H54 (cell line): ENCODE measurements at regions not wholly inside any gene's neighbourhood (a gene's known extent, or its start where the extent isn't known, plus 50 kb on each side); places are given as distances from the start of the nearest gene placed in this dataset.
"Not testable (repeated sequence)": the region's sequence is repeated elsewhere in the genome, so short reads cannot be mapped to it uniquely, and the experiment has no call there.

ENCODE experiments used
- DNase-seq: peaks from one replicate; pipeline ENCODE4 v3.0.0; 2011; ENCODE audit warnings: low spot score, mixed read lengths; ENCODE audit not compliant: insufficient read length
- FAIRE-seq: peaks from 3 replicates; lab custom pipeline; 2011; peaks lifted over from hg19 to GRCh38; lab: Jason Lieb, UNC
- POLR2A ChIP-seq: IDR thresholded peaks from 2 replicates; pipeline ENCODE4 v1.6.1; 2011; ENCODE audit warnings: low read depth, mild to moderate bottlenecking, low read length

DNA sequence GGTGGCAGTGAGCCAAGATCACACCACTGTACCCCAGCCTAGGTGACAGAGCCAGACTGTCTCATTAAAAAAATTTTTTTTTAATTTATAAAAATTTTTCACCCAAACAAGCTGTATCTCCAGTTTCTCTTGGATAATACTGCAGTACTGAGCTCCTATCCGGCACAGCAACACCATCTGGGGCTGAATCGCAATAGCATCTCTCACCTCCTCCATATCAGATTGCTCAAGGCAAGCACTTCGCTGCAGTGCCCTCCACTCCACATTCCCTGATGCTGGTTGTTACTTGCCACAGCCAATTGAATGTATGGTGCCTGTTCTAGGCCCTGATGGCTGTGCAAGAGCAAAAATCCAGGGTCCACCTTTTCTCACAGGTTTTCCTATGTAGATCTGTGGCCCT is 69.3 kb upstream of the FAM241A start:
- no peak for FAIRE-seq
- TF ChIP-seq POLR2A, result no peak
- no peak for DNase-seq

DNA sequence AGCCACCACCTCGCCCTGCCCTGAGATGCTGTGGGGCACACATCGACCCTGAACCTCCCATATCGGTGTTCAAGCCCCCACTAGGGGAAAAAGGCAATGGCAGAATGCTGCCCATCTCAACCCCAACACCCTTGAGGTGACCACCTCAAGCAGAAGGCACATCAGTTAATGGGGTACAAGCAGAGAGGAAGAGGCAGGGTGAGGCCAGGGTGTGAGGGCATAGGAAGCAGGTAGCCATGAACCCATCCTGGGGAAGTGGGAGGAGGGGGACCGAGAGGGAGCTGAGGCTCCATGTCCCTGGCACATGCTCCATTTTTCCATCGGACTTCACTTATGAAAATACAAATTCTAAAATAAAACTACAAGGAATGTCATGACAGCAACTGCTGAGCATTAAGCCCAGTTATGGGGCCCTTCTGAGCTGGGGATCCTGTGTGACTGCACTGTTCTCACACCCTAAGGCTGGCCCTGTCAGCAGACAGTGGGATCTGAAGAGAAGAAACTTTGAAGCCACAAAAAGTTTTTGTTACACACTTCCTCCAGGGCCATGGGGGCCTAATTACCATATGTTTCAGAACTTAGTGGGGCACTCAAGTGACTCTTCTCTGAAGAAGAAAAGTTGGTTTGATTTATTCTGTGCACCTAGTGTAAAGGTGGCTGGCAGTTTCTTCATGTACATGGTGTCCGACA is 68.2 kb upstream of the FAM241A start:
- TF ChIP-seq POLR2A, result no peak
- DNase-seq (no peak), FAIRE-seq (no peak)

DNA sequence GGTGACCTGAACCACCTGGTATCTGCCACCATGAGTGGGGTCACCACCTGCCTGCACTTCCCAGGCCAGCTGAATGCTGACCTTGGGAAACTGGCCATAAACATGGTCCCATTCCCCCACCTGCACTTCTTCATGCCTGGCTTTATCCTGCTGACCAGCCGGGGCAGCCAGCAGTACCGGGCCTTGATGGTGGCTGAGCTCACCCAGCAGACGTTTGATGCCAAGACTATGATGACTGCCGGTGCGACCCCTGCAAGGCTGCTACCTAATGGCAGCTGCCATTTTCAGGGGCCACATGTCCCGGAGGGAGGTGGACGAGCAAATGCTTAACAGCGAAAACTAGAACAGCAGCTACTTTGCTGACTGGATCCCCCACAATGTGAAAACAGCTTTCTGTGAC is 67.5 kb upstream of the FAM241A start:
- DNase-seq, result no peak
- TF ChIP-seq POLR2A, result no peak
- no peak for FAIRE-seq

DNA sequence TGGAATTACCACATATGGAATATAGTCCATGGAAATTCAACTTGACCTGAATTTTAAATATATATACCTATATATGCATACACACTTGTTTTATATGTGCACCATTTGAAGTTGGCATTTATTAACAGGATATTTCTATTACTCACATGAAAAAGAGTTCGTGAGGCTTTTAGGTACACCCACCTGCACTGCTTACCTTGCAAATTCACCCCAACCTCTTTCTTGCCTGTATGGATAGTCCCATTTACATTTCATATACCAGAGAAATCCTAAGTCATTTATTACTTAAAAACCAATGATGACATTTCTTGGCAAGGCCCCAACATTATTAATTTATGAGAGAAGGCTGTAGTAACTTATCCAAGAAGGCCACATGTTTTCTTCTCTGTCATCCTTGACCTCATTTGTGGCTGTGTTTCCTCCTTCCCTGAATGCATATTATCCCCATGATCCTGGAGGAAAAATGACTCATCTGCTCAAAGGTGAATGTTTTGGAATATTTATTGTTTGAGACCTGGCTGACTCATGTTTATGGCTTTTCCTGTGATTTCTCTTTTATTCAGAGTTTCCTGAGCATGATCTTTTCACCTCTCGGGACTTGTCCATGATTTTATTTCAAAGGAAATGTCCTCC is 62.2 kb upstream of the FAM241A start:
- TF ChIP-seq POLR2A, result no peak
- peak; percentile 33 for DNase-seq
- peak; percentile 98 for FAIRE-seq

DNA sequence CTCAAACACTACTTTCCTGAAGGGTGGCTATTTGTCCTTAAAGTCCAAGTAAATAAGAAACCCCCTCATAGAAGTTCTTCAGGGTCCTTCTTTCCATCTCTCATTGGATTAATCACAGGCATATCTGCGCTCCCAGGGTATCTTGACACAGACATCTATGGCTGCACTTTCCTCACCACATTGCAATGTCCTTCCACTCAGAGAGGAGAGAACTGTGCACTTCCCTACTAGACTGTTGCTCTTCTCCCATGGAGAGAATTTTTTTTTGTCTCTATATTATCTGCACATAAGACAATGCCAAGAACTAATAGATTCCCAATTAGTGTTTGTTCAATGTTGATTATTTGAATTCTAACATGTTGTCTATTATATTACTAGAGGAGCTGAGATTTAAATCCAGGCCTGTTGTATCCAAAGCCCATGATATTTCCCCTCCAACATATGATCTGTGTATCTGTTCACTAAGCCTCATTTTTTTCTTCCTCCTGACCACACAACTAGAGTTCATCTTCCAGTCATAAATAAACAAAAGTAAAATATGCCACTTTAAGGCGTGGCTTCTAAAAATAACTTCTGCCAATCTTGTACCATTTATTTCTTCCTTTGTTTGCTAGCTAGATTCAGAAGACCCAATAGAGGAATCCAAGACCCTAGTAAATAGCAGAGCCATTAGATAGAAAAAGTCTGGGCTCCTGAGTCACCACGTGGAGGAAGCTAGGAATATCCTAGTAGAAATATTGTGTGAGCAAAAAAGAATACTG is 61.5 kb upstream of the FAM241A start:
- FAIRE-seq, result no peak
- no peak for DNase-seq
- no peak for TF ChIP-seq POLR2A

DNA sequence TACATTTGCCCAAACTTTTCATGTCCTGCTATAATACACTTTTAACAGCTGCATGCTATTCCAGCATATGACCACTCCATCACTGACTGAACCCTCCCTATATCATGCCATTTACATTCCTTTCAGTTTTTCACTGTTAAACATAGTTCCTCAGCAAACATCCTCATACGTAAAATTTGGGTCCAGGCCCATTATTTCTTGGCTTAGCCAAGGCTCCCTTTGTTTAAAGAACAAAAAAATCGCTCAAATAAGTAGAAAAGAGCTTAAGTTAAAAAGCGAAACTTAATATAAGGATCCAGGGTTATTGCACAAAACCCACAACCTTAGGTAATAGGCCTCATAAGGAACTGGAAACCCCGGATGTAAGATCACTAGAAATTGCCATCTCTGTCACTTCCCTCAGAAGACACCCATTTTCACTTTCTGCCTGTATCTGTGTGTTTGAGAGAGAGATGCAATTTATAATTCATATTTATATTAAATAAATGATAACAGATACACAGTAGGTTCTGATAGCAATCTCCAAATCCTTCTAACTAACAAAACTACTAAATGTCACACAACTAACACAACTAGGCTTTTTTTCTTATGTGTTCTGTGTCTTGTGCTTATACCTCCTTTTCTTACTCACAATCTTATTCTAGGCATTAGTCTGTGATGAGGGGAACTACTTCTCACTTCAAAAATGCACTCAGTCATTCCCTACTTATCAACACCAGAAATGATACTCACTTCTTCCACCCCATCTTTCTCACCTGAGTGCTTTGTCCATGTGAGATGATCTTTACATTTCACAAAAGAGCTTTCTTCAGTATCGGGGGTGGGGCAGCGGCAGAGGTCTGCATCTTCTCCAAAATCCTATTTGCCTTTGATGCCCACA is 59.9 kb upstream of the FAM241A start:
- DNase-seq (no peak), FAIRE-seq (no peak)
- TF ChIP-seq POLR2A, result no peak

DNA sequence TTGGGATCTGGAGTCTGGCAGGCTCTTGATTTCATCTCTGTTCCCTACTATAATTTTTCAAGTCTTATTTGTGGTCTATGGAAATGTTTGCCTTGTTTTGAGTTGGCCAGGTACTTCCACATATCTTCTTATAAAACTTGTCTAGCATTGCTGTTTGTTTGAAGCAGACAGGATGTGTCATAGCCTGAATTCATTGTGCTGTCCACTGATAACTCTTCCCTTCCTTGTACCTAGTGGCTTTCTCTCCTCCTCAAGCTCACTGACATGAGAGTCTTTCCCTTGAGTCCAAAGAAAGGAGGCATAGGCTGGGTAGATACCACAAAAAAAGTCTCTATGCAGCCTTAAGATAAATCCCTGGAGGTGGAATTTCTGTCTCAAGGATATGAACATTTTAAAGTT is 59.2 kb upstream of the FAM241A start:
- DNase-seq (no peak), FAIRE-seq (no peak)
- no peak for TF ChIP-seq POLR2A

DNA sequence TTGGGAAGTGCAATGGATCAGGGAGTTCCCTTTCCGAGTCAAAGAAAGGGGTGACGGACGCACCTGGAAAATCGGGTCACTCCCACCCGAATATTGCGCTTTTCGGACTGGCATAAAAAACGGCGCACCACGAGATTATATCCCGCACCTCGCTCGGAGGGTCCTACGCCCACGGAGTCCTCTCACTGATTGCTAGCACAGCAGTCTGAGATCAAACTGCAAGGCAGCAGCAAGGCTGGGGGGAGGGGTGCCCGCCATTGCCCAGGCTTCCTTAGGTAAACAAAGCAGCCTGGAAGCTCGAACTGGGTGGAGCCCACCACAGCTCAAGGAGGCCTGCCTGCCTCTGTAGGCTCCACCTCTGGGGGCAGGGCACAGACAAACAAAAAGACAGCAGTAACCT is 58.6 kb upstream of the FAM241A start:
- FAIRE-seq, DNase-seq: not testable (repeated sequence)

DNA sequence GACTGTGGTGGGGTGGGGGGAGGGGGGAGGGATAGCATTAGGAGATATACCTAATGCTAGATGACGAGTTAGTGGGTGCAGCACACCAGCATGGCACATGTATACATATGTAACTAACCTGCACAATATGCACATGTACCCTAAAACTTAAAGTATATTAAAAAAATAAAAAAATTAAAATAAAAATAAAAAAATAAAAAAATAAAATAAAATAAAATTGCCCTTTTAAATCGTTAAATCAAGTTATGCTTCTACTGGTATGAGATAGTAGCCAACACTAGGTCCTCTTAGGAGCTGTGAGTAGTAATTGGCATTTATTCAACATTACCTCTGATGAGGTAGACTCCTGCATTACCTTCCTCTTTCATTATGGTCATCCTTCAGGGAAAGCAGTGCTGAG is 52.9 kb upstream of the FAM241A start:
- FAIRE-seq, DNase-seq: not testable (repeated sequence)

DNA sequence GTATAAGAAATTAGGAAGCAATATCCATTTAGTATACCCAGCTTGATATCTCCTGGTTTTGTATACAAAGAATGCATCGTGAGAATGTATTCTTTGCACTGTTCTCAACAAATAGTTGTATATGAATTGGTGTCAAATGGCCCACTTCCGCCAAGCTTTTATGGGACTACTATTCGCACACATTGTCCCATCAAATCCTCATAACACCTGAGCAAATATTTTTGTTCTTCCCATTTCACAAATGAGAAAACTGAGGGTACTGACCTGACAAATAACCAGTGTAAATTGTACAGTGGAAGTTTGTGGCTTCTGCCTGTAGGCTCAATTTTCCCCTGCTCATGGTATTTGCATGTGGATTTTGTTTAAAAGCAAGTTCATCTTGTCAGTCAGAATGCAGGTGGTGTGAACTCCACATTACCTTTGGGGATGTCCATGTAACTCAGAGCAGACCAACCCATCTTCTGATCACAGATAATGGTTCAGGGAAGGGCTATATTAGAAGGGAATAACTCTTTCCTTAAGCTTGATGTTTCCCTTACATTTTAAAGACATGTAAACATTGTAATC is 51.5 kb upstream of the FAM241A start:
- no peak for TF ChIP-seq POLR2A
- DNase-seq, result no peak
- FAIRE-seq, result no peak

DNA sequence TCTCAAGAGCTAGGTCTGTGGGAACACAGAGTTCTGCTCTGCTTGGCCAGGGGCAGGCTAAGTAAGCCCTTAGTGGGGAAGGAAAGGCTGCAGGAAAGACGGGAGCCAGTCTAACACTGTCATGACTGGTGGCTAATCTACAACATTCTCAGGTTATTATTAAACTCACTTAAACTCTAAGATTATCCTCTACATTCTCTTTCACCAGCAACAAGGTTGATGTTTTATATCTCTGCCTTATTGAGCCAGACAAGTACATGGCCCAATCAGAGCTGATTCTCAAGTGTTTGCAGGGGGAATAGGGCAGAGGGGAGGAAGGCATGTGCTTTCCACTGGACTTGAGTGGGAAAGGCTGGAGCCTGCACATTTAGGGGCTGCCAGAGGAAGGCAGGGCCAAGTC is 50.9 kb upstream of the FAM241A start:
- DNase-seq, result no peak
- no peak for TF ChIP-seq POLR2A
- no peak for FAIRE-seq
